SU-DHL-6 (cell line): ENCODE measurements at regions not wholly inside any gene's neighbourhood (a gene's known extent, or its start where the extent isn't known, plus 50 kb on each side); places are given as distances from the start of the nearest gene placed in this dataset.
"Not testable (repeated sequence)": the region's sequence is repeated elsewhere in the genome, so short reads cannot be mapped to it uniquely, and the experiment has no call there.

Experiments
- H2AFZ ChIP-seq: fragments of 200-600 bp; sonication (generic); 2 replicates; pipeline ENCODE4 v1.6.1; 2014; ENCODE audit warnings: low read depth, mild to moderate bottlenecking, moderate library complexity, mixed read lengths, antibody characterized with exemption, low read length; ENCODE audit not compliant: severe bottlenecking
- H3F3A ChIP-seq: fragments of 200-600 bp; shearing (Covaris generic); 2 replicates; pipeline ENCODE4 v1.6.0; 2016; ENCODE audit warnings: antibody characterized with exemption, mild to moderate bottlenecking; ENCODE audit not compliant: insufficient read depth
- H3K27ac ChIP-seq: fragments of 200-600 bp; sonication (generic); 2 replicates; pipeline ENCODE4 v1.5.1; 2016; ENCODE audit warnings: low read depth, mild to moderate bottlenecking, low read length, moderate library complexity, mixed read lengths
- H3K27me3 ChIP-seq: fragments of 200-600 bp; sonication (generic), shearing (Covaris generic); 2 replicates; pipeline ENCODE4 v1.6.0; 2014; ENCODE audit warnings: mild to moderate bottlenecking, low read length
- H3K36me3 ChIP-seq: fragments of 200-600 bp; sonication (generic); 2 replicates; pipeline ENCODE4 v1.6.1; 2014; ENCODE audit warnings: mild to moderate bottlenecking, low read length, mixed read lengths
- H3K4me2 ChIP-seq: fragments of 300-600, 200-600 bp; shearing (Covaris generic), sonication (generic); 2 replicates; pipeline ENCODE4 v1.6.0; 2014; ENCODE audit warnings: low read length, low read depth, mild to moderate bottlenecking; ENCODE audit not compliant: poor library complexity, severe bottlenecking
- H3K4me3 ChIP-seq: fragments of 200-600 bp; sonication (generic); 2 replicates; pipeline ENCODE4 v1.5.1; 2014; ENCODE audit warnings: antibody characterized with exemption, low read length, mild to moderate bottlenecking, mixed read lengths; ENCODE audit not compliant: insufficient read depth, poor library complexity, severe bottlenecking
- H3K79me2 ChIP-seq: fragments of 200-600 bp; sonication (generic); 2 replicates; pipeline ENCODE4 v1.6.1; 2014; ENCODE audit warnings: mild to moderate bottlenecking, low read length, moderate library complexity; ENCODE audit not compliant: insufficient read depth
- H3K9ac ChIP-seq: fragments of 200-600 bp; sonication (generic); 2 replicates; pipeline ENCODE4 v1.7.0; 2014; ENCODE audit warnings: mild to moderate bottlenecking, low read length
- H3K9me2 ChIP-seq: fragments of 200-600 bp; sonication (generic); replicated peaks from 2 replicates; pipeline ENCODE4 v1.6.1; 2014; ENCODE audit warnings: low read length; ENCODE audit not compliant: insufficient read depth
- H3K9me3 ChIP-seq: fragments of 200-600 bp; sonication (generic); 2 replicates; pipeline ENCODE4 v1.6.1; 2014; ENCODE audit warnings: low read length, mixed read lengths; ENCODE audit not compliant: insufficient read depth
- H4K20me1 ChIP-seq: fragments of 200-600 bp; sonication (generic); 2 replicates; pipeline ENCODE4 v1.6.1; 2014; ENCODE audit warnings: low read depth, mild to moderate bottlenecking, antibody characterized with exemption, low read length, moderate library complexity, mixed read lengths
- EZH2phosphoT487 ChIP-seq: fragments of 200-600 bp; sonication (generic), shearing (Covaris generic); conservative IDR thresholded peaks from 2 replicates; pipeline ENCODE4 v1.6.1; 2018; ENCODE audit warnings: mild to moderate bottlenecking, antibody characterized with exemption, low read length, moderate library complexity, mixed read lengths
- TF ChIP-seq, protein P1 (sequence below): fragments of 200-600 bp; sonication (generic); IDR thresholded peaks from one replicate; pipeline ENCODE4 v1.5.1; 2017; ENCODE audit warnings: antibody characterized with exemption, mild to moderate bottlenecking, low read length, moderate library complexity; ENCODE audit not compliant: insufficient read depth, poor library complexity, severe bottlenecking

DNA sequence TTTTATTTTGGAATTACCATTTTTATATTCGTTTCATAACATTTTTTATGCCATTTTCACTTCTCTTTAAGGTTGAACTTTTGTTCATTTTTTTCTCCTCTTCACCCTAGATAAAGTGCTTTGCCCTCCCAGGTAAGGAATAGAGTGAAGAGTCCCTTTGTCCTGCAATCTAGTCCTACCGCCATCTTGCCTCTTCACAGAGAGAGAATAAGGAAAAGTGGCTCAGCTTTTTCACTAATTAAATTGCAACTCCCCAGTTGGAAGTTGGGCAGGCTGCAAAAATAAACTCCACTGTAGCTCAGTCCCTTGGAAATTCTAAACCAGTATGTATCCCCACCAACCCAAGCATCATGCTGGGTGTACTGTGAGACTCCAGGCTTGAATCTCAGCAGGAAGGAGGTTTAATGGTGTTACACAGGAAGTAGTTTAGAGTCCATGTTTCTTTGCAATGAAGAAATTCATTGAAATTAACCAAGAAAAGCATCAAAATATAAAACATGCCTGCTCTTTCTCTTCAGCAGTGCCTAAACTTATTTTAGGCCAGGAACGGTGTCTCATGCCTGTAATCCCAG, 60.3 kb upstream of the PCSK1 start:
- Histone ChIP-seq H3K9me2 (0 out of 2 replicates have a peak, but pooled peaks cover 3% of the 10 kb centered on the region), H3K27me3 (no peaks in the 10 kb centered on the region), H3K4me3 (no peak overlapping the region), H3K4me2 (no peak overlapping the region), H2AFZ (no peak overlapping the region), H3K36me3 (no peaks in the 10 kb centered on the region), H3K9me3 (no peaks in the 10 kb centered on the region), H3F3A (no peaks in the 10 kb centered on the region), H3K9ac (no peak overlapping the region), H3K79me2 (no peaks in the 10 kb centered on the region), H3K27ac (no peak overlapping the region), H4K20me1 (no peaks in the 10 kb centered on the region)
- TF ChIP-seq, protein P1, sequence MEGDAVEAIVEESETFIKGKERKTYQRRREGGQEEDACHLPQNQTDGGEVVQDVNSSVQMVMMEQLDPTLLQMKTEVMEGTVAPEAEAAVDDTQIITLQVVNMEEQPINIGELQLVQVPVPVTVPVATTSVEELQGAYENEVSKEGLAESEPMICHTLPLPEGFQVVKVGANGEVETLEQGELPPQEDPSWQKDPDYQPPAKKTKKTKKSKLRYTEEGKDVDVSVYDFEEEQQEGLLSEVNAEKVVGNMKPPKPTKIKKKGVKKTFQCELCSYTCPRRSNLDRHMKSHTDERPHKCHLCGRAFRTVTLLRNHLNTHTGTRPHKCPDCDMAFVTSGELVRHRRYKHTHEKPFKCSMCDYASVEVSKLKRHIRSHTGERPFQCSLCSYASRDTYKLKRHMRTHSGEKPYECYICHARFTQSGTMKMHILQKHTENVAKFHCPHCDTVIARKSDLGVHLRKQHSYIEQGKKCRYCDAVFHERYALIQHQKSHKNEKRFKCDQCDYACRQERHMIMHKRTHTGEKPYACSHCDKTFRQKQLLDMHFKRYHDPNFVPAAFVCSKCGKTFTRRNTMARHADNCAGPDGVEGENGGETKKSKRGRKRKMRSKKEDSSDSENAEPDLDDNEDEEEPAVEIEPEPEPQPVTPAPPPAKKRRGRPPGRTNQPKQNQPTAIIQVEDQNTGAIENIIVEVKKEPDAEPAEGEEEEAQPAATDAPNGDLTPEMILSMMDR, result no peak
- no peak for TF ChIP-seq EZH2phosphoT487

DNA sequence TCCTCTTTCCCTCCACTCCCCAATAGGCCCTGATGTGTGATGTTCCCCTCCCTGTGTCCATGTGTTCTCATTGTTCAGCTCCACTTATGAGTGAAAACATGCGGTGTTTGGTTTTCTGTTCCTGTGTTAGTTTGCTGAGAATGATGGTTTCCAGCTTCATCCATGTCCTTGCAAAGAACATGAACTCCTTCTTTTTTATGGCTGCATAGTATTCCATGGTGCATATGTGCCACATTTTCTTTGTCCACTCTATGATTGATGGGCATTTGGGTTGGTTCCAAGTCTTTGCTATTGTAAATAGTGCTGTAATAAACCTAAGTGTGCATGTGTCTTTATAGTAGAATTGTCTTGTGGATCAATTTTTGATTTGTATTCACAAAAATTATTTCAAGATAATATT, 62.4 kb upstream of the PCSK1 start:
- not testable (repeated sequence) for H3F3A ChIP-seq, H3K9me3 ChIP-seq, H3K9me2 ChIP-seq, H3K79me2 ChIP-seq, H2AFZ ChIP-seq, H4K20me1 ChIP-seq, H3K4me3 ChIP-seq, H3K9ac ChIP-seq, H3K27ac ChIP-seq, H3K36me3 ChIP-seq, H3K4me2 ChIP-seq, H3K27me3 ChIP-seq

DNA sequence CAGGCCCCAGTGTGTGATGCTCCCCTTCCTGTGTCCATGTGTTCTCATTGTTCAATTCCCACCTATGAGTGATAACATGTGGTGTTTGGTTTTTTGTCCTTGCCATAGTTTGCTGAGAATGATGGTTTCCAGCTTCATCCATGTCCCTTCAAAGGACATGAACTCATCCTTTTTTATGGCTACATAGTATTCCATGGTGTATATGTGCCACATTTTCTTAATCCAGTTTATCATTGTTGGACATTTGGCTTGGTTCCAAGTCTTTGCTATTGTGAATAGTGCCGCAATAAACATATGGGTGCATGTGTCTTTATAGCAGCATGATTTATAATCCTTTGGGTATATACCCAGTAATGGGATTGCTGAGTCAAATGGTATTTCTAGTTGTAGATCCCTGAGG, 64.0 kb upstream of the PCSK1 start:
- H3K4me2 ChIP-seq, H3K27ac ChIP-seq: not testable (repeated sequence)

DNA sequence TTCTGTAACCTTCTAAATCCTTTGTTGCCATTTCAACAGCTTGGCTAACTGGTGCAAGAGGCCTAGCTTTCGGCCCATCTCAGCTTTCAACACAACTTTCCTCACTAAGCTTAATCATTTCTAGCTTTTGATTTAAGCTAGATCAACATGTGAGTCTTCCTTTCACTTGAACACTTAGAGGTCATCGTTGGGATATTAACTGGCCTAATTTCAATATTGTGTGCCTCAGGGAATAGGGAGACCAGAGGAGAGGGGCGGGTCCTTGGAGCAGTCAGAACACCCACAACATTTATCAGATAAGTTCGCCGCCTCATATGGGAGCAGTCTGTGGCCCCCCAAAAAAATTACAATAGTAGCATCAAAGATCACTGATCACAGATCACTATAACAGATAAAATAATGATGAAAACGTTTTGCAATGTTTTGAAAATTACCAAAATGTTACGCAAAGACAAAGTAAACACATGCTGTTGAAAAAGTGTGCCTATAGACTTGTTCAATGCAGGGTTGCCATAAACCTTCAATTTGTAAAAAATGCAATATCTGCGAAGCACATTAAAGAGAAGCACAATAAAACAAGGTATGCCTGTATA, 66.8 kb upstream of the PCSK1 start:
- H3K9me3 ChIP-seq, result no peaks in the 10 kb centered on the region
- H4K20me1 ChIP-seq, result no peaks in the 10 kb centered on the region
- no peak overlapping the region for H3K4me2 ChIP-seq
- no peak overlapping the region for H2AFZ ChIP-seq
- H3K27ac ChIP-seq, result no peak overlapping the region
- H3K4me3 ChIP-seq, result no peak overlapping the region
- H3K9me2 ChIP-seq, result no peaks in the 10 kb centered on the region
- H3K36me3 ChIP-seq, result no peaks in the 10 kb centered on the region
- H3K9ac ChIP-seq, result no peak overlapping the region
- no peaks in the 10 kb centered on the region for H3F3A ChIP-seq
- no peaks in the 10 kb centered on the region for H3K79me2 ChIP-seq
- TF ChIP-seq EZH2phosphoT487, result no peak
- TF ChIP-seq, protein P1, result no peak
- H3K27me3 ChIP-seq, result no peaks in the 10 kb centered on the region

More for the DNA sequence above, 64.0 kb upstream of the PCSK1 start:
- not testable (repeated sequence) for H3K9me2 ChIP-seq, H3K4me3 ChIP-seq, H3K79me2 ChIP-seq, H3K36me3 ChIP-seq, H3K9me3 ChIP-seq, H2AFZ ChIP-seq, H3F3A ChIP-seq, H3K9ac ChIP-seq, H3K27me3 ChIP-seq, H4K20me1 ChIP-seq
